ENCODE measurements at regions not wholly inside any gene's neighbourhood (a gene's known extent, or its start where the extent isn't known, plus 50 kb on each side); places are given as distances from the start of the nearest gene placed in this dataset.
A peak's percentile ranks its signal among the peaks of the same experiment; 100 is the strongest.

- H3K4me3 ChIP-seq (ENCODE audit: low read length) = no peak overlapping the region
- DNase-seq (ENCODE audit: low read depth) = peak; percentile 61
- TF ChIP-seq CTCF (IDR thresholded peaks at IDR 0.05; ENCODE audit: insufficient read depth, low read depth, low read length, missing control alignments) = no peak
These were observed 52.8 kb upstream of the UST start for GRCh38 chr6:148693882-148694484.
